ENCODE measurements at regions not wholly inside any gene's neighbourhood (a gene's known extent, or its start where the extent isn't known, plus 50 kb on each side); places are given as distances from the start of the nearest gene placed in this dataset.

DNA sequence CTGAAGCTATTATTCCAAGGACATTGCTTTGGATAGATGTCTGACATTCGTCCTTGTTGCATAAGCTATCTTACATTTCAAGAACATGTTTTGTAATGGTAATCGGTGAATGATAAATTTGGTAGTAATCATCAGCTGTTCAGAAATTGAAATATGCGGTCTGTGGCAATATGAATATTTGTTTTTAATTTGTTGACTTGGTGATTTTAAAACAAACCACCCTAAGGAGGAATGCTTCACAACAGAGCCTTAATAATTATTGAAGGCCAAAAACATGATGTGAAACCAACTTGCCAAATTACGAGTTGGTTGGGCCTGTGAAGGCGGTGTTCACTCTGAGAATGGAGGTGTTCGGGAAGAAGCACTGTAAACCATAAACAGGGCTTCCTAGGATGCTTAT is 149.7 kb upstream of the TUT7 start (continued):
- no peak for TF ChIP-seq SIN3B (IDR thresholded peaks at IDR 0.05; ENCODE audit: low read length)
- TF ChIP-seq, protein P1, sequence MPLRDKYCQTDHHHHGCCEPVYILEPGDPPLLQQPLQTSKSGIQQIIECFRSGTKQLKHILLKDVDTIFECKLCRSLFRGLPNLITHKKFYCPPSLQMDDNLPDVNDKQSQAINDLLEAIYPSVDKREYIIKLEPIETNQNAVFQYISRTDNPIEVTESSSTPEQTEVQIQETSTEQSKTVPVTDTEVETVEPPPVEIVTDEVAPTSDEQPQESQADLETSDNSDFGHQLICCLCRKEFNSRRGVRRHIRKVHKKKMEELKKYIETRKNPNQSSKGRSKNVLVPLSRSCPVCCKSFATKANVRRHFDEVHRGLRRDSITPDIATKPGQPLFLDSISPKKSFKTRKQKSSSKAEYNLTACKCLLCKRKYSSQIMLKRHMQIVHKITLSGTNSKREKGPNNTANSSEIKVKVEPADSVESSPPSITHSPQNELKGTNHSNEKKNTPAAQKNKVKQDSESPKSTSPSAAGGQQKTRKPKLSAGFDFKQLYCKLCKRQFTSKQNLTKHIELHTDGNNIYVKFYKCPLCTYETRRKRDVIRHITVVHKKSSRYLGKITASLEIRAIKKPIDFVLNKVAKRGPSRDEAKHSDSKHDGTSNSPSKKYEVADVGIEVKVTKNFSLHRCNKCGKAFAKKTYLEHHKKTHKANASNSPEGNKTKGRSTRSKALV (CRISPR knock-in tag; IDR thresholded peaks at IDR 0.05) = no peak
- no peak for TF ChIP-seq SMARCC2 (IDR thresholded peaks at IDR 0.05)
- no peak for TF ChIP-seq SATB2 (CRISPR knock-in tag; IDR thresholded peaks at IDR 0.05)

- no TSS peak for BruUV-seq (replicated peaks)
- H3K4me2 ChIP-seq (ENCODE audit: low read depth, low read length) = no peak overlapping the region
- CTCF ChIA-PET (ENCODE audit: low intra/inter-chr PET ratio, low total read pairs) = interaction anchor here (0.5 kb wide), 1 partner anchor 88 kb away, joined by 3 read pairs; no protein-coding TSS in a partner anchor
- H3K9ac ChIP-seq (ENCODE audit: insufficient read depth, low read depth, low read length) = no peak overlapping the region
- POLR2A ChIA-PET = no interaction called here
- no peak overlapping the region for H3K4me3 ChIP-seq (replicated peaks in 1 of 3; ENCODE audit: insufficient read depth in 1 of 3, low read depth in 2 of 3, low read length in 3 of 3)
- peaks cover 0 to 8% of the 10 kb centered on the region in 2 experiments; a peak in 2 of 5 replicates for H3K27me3 ChIP-seq (ENCODE audit: control insufficient read depth in 1 of 2, insufficient read depth in 2 of 2, low read length in 2 of 2)
- H2AFZ ChIP-seq (ENCODE audit: low read length) = no peak overlapping the region
- no peaks in the 10 kb centered on the region for H3K36me3 ChIP-seq (replicated peaks in 1 of 2; ENCODE audit: control insufficient read depth in 1 of 2, insufficient read depth in 2 of 2, low read length in 2 of 2)
- H4K20me1 ChIP-seq (ENCODE audit: insufficient read depth, low read length) = no peaks in the 10 kb centered on the region; the same call in 1 of the 2 replicates
- WGBS (ENCODE audit: low lambda C conversion rate) = 0% methylated on average over 1 of the region's 1 CpG
- H3K79me2 ChIP-seq (ENCODE audit: insufficient read depth, low read length) = no peaks in the 10 kb centered on the region
- FAIRE-seq (no peak), DNase-seq (ENCODE audit: low spot score) (no peak), ATAC-seq (no peak)
- no peak overlapping the region for H3K27ac ChIP-seq (ENCODE audit: extremely low read length, insufficient read depth, low read length)
- intact Hi-C loops (cut with micrococcal nuclease; ENCODE audit: unreplicated experiment) (no loop called here), in situ Hi-C loops (cut with HindIII; ENCODE audit: extremely low pct_ligation_motif_present, low pct_unique_long_range_greater_than_20kb) (no loop called here)
- no peaks in the 10 kb centered on the region for H3K4me1 ChIP-seq (ENCODE audit: insufficient read depth, low read length)
- H3K9me3 ChIP-seq (ENCODE audit: low read length) = no peaks in the 10 kb centered on the region
- TF ChIP-seq, protein P2, sequence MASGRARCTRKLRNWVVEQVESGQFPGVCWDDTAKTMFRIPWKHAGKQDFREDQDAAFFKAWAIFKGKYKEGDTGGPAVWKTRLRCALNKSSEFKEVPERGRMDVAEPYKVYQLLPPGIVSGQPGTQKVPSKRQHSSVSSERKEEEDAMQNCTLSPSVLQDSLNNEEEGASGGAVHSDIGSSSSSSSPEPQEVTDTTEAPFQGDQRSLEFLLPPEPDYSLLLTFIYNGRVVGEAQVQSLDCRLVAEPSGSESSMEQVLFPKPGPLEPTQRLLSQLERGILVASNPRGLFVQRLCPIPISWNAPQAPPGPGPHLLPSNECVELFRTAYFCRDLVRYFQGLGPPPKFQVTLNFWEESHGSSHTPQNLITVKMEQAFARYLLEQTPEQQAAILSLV (CRISPR knock-in tag; IDR thresholded peaks at IDR 0.05; ENCODE audit: borderline replicate concordance) = no peak
- TF ChIP-seq GATAD1 (CRISPR knock-in tag; IDR thresholded peaks at IDR 0.05) (no peak), EZH2 (conservative IDR thresholded peaks at IDR 0.05; ENCODE audit: low read depth, low read length) (no peak), ZNF766 (CRISPR knock-in tag; IDR thresholded peaks at IDR 0.05; ENCODE audit: borderline replicate concordance) (no peak), TCF12 (IDR thresholded peaks at IDR 0.05) (no peak), TCF12 (CRISPR knock-in tag; IDR thresholded peaks at IDR 0.05) (no peak), RORA (CRISPR knock-in tag; IDR thresholded peaks at IDR 0.05) (no peak), ZNF383 (CRISPR knock-in tag; IDR thresholded peaks at IDR 0.05; ENCODE audit: borderline replicate concordance) (no peak), MLXIP (CRISPR knock-in tag; IDR thresholded peaks at IDR 0.05; ENCODE audit: borderline replicate concordance) (no peak)
Measured at GRCh38 chr9:86503314-86503713, 149.1 kb upstream of the TUT7 start.

Data from HepG2 (cell line).